ENCODE measurements at regions not wholly inside any gene's neighbourhood (a gene's known extent, or its start where the extent isn't known, plus 50 kb on each side); places are given as distances from the start of the nearest gene placed in this dataset.
A peak's percentile ranks its signal among the peaks of the same experiment; 100 is the strongest.
"Not testable (repeated sequence)": the region's sequence is repeated elsewhere in the genome, so short reads cannot be mapped to it uniquely, and the experiment has no call there.

DNA sequence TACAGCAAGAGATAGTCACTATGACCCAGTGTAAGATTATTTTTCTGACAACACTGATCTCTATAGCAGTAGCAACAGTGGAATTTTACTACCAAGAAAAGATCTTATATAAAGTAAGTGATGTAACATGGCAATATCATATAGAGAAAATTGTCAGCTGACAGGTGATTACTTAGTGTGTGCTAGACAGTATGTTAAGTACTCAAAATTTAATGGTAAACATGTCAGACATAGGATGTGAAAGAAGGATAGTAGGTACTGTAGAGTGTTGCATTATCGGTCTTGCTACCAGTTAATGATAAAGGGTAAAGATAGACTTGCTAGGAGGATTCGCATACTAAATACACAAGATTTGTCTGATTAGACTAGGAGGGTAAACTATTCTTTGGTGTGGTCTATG is 247.4 kb downstream of the CYLC2 start:
- no peak for DNase-seq

- DNase-seq, result no peak
These were observed 248.4 kb downstream of the CYLC2 start for GRCh38 chr9:103243553-103243952.

DNA sequence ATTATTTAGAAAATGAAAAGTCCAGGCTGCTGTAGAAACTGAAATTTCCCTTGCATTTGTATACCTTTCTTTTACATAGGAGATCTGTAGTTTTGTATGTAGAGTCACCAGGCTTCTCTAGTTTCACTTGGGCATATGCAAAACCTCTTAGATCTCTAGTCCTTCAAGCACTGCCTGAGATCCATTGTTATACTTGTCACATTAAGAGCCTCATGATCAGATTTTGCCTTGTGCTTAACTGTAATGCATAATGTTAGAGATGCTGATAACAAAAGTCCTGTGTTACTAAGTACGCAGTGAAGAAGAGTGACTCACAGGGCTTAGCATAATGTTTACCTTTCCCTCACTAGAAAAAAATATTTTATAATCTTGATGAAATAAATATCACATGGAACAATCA is 250.2 kb downstream of the CYLC2 start:
- DNase-seq, result no peak

DNA sequence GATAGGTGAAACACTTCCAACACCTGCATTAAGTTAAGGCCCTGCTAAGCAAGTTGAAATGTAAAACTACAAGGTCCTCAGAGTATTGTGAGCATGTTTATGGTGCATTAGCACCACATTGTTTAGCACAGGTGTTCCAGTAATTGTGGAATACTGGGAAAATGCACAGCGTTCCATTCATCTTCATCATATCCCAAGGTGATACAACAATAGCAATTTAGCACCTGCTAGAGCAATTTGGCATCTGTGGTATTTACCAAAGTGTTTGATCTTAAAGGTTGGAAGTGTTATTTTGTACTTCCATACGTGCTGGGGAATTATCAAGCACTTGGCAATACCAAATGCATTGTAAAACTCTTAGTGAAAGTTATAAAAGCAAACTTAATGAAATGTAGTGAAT is 266.8 kb downstream of the CYLC2 start:
- no peak for DNase-seq

- no peak for DNase-seq
These were observed 270.9 kb downstream of the CYLC2 start for GRCh38 chr9:103266064-103266463.

GRCh38 chr9:103277240-103277639 is 282.1 kb downstream of the CYLC2 start:
- no peak for DNase-seq

DNA sequence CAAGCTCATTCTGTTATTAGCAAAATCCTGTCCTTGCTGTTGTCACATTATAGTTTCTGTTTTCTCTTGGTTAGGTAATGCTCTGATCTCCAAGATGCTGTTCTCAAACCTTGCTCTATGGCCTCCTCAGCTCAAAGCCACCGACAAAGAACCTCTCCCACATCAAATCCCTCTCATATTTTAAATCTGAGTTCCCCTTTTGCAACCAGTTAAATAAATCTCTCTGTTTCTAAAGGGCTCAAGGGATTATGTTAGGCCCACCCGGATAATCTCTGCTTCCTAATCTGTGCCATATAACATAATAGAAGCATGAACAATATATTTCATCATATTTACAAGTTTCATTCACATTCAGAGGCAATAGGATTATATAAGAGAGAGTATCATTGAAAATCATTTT is 286.0 kb downstream of the CYLC2 start:
- no peak for DNase-seq

DNA sequence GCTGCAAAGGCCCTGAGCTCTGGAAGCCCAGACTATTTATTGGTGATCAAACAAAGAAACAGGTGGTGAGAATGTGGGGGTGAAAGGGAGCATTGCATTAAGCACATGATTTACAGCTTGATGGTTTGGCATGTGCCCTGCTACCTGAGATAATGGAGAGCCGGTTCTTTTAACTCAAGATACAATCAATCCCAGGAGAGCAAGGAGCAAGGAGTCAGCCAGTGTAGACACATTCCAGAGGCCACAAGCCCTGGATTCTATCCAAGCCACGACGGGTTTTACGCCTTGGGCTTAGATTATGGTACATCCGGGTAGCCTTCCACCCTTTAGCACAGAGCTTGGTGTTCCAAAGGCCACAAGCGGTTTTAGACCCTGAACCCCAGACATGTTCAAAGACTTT is 292.2 kb downstream of the CYLC2 start:
- DNase-seq, result no peak

- no peak for DNase-seq
These were observed 301.1 kb downstream of the CYLC2 start for GRCh38 chr9:103296189-103296588.

GRCh38 chr9:103301051-103301450 is 305.9 kb downstream of the CYLC2 start:
- no peak for DNase-seq

DNA sequence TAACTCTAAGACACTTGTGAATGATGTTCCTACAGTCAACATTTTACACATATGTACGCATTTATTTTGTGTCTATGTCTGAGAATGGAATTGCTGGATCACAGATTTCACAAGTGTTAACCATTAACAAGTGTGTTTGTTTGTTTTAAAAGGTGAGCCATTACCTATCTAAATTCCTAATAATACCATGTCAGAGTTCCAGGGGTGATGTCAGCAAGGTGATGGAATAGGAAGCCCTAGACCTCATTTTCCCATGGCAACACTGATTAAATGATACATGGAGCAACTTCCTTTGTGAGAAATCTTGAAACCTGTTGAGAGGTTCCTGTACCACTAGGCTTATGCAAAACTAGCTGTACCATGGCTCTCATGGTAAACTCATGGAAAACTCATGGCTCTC is 309.7 kb downstream of the CYLC2 start:
- DNase-seq, result no peak

GRCh38 chr9:103319979-103320378 is 324.8 kb downstream of the CYLC2 start:
- no peak for DNase-seq

- no peak for DNase-seq
These were observed 328.6 kb downstream of the CYLC2 start for GRCh38 chr9:103323699-103324098.

DNA sequence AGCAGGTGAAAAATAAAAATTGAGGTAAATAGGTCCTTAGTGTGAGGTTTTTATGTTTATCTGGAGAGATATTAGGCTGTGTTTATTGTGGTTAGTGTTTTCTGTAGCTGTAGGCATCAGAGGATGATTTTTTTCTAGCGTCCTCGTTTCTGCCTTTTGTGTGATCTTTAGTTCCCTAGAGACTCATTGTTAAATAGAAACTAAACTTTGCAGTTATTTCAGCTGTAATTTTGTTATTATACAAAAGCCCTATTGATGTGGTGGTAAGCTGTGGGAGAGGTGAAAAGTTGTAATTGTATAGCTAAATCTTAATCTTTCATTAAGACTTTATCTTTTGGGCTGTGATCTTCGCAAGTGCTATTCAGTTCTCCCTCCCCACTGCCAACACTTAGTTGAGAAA is 340.3 kb downstream of the CYLC2 start:
- no peak for DNase-seq

GRCh38 chr9:103355000-103355399 is 359.9 kb downstream of the CYLC2 start:
- no peak for DNase-seq

DNA sequence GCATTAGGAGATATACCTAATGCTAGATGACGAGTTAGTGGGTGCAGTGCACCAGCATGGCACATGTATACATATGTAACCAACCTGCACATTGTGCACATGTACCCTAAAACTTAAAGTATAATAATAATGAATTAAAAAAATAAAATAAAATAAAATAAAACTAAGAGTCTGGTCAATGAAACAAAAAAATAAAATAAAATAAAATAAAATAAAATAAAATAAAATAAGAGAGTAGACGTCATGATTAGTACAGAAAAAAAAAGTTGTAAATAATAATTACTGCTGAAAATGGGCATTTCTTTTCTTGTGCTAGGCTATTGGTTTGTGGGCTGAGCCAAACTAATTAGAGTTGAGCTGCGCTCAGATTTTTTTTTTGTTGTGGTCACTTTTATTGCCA is 362.8 kb downstream of the CYLC2 start:
- DNase-seq, result not testable (repeated sequence)

- no peak for DNase-seq
These were observed 366.8 kb downstream of the CYLC2 start for GRCh38 chr9:103361906-103362305.

- no peak for DNase-seq
These were observed 367.9 kb downstream of the CYLC2 start for GRCh38 chr9:103362986-103363385.

- no peak for DNase-seq
These were observed 369.6 kb downstream of the CYLC2 start for GRCh38 chr9:103364753-103365152.

DNA sequence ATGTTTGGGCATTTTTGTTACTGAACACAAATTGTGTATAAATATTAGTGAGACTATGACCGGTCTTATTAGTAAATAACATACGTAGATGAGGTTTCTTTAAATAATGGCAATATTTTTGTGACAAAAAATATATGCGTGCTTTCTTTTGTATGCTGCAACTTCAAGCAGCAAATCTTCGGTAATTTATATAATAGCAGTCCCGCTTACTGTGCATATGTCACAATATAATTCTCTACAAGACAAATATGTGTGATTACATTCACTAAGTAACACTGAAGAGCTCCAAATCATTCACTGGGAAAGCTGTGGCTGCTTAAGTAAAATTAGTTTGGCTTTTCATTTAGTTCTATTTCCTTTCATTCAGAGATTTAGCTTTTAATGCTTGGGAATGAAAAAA is 376.0 kb downstream of the CYLC2 start:
- DNase-seq, result no peak

GRCh38 chr9:103372828-103373227 is 377.7 kb downstream of the CYLC2 start:
- DNase-seq, result no peak

DNA sequence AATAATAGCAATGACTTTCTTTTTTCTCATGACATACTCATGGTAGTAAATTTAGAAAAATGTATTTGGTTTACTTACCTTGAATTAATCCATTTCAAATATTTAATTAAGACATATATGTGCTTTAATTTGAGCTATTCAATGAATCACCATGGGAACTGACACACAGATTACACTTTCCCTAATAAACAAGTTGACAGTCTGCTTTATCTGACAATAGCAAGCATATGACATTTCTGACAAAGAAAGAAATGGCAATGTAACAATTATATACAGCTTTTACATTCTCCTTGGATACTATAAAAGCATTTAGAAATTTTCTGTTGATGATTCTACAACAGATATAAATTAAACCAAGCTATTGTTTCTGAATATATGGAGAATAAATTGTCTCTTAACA is 382.5 kb downstream of the CYLC2 start:
- no peak for DNase-seq

DNA sequence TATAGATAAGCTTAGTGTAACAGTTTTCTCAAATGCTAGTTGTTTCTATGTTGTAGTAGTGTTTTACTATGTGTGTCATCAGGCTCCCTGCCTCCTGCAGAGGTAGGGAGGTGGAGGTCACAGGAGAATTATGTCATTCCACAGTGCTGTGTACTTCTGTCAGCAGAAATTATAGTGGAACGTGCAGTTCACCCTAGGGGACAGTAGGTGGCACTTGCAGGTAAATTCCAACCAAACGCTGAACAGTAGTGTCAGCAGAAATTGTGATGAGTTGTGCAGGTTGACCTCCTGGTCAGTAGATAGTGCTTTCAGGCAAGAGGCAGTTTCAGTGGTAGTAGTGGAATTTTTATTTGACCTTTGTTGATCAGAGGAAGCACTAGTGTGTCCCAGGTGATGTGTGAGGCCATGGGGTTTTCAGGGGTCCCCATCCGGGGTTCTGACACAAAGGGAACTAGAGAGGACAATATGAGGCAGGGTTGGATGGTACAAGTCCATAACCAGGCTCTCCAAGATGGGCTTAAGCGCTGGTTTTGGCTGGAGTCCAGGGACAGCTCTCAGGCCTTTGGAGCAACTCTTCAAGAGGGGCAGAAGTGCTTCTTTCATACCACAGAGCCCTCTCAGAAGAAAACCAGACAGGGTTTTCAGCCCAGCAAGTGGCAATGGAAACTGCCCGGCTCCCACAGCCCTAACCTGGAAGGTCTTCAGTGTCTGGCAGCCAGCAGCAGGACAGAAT is 402.9 kb downstream of the CYLC2 start:
- peak; percentile 12 for DNase-seq

DNA sequence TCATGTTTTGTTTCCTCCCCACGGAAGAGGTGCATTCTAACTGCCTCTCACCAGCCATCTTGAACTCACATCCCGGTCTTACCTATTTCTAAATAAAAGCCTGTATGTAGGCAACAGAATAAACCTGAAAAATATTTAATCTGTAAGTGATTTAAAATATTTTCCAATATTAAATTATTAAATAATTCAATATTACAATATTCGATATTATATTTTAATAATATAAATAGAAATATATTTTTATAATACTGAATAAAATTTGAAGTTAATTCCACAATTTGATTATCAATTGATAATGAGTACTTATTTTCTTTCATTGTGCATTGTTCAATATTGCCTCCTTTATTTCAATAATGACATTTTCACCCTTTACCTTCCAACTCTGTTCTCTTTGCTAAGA is 404.4 kb downstream of the CYLC2 start:
- DNase-seq, result no peak

GRCh38 chr9:103407260-103407659 is 412.1 kb downstream of the CYLC2 start:
- no peak for DNase-seq

DNA sequence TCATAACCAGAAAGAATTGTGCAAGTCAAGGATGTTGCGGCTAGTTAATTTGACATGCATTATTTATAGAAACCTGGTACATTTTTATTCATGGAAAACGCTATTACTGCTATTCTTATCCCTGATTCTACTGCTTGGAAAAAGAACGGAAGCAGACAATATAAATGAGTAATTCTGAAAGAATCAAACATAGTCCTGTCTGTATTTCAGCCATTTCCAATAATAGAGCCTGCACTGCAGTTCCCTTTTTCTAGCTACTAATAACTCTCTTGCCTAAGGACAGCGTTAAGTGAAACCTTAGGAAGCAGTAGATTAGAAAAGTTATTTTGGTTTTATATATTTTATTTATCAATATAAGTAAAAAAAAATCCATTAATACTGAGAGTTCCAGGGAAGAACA is 414.9 kb downstream of the CYLC2 start:
- DNase-seq, result no peak
